IMR-90 (cell line): ENCODE measurements at regions not wholly inside any gene's neighbourhood (a gene's known extent, or its start where the extent isn't known, plus 50 kb on each side); places are given as distances from the start of the nearest gene placed in this dataset.

Experiments
- ATAC-seq: fragments of 200-7000 bp; cut with Tn5 transposase; 2 replicates; pipeline ENCODE4 v1.9.1; 2020; ENCODE audit warnings: low read depth, mild to moderate bottlenecking, moderate library complexity
- BruUV-seq: library from RNA; stranded (reverse); fragments of 400-500 nt; replicated peaks from 2 replicates; lab custom pipeline; 2021; lab: Mats Ljungman, UMichigan
- CTCF ChIA-PET: fragments of 300-600 bp; formaldehyde crosslinking; extraction: SDS; loops from one replicate; lab custom pipeline; 2021; ENCODE audit warnings: antibody characterized with exemption; lab: Yijun Ruan, JAX
- POLR2A ChIA-PET: fragments of 300-600 bp; sonication (Branson Sonifier 250); formaldehyde crosslinking; loops from one replicate; lab custom pipeline; 2022; ENCODE audit warnings: antibody characterized with exemption; ENCODE audit not compliant: unreplicated experiment; lab: Charles Lee
- DNase-seq: peaks from one replicate; pipeline ENCODE4 v3.0.0; 2013
- H2AFZ ChIP-seq: replicated peaks from 2 replicates; pipeline ENCODE3; 2013; ENCODE audit warnings: low read length, mild to moderate bottlenecking; ENCODE audit not compliant: poor library complexity
- H2AK5ac ChIP-seq: 2 replicates; pipeline ENCODE4 v1.6.1; 2013; ENCODE audit warnings: low read depth, low read length, inconsistent platforms
- H2AK9ac ChIP-seq: replicated peaks from 2 replicates; pipeline ENCODE3; 2013; ENCODE audit warnings: mild to moderate bottlenecking, low read depth, low read length, moderate library complexity; ENCODE audit not compliant: poor library complexity
- H2BK120ac ChIP-seq: 2 replicates; pipeline ENCODE4 v1.6.1; 2013; ENCODE audit warnings: low read depth, low read length, inconsistent platforms
- H2BK15ac ChIP-seq: 3 replicates; pipeline ENCODE4 v1.6.1; 2013; ENCODE audit warnings: low read depth, low read length, inconsistent platforms
- H2BK20ac ChIP-seq: 2 replicates; pipeline ENCODE4 v1.6.1; 2013; ENCODE audit warnings: low read depth, mild to moderate bottlenecking, inconsistent platforms, low read length, moderate library complexity
- H2BK5ac ChIP-seq: 2 replicates; pipeline ENCODE4 v1.6.1; 2013; ENCODE audit warnings: mild to moderate bottlenecking, low read depth, low read length, inconsistent platforms; ENCODE audit not compliant: poor library complexity, severe bottlenecking
- H3K14ac ChIP-seq: replicated peaks from 2 replicates; pipeline ENCODE4 v1.6.1; 2013; ENCODE audit warnings: low read depth, low read length, inconsistent platforms
- H3K18ac ChIP-seq: 2 replicates; pipeline ENCODE4 v1.6.1; 2013; ENCODE audit warnings: low read depth, low read length, control low read depth
- H3K23ac ChIP-seq: 2 replicates; pipeline ENCODE4 v1.6.1; 2013; ENCODE audit warnings: low read depth, low read length, inconsistent platforms
- H3K27ac ChIP-seq: 2 replicates; pipeline ENCODE4 v1.5.1; 2013; ENCODE audit warnings: mild to moderate bottlenecking, control low read depth, low read length; ENCODE audit not compliant: insufficient read depth
- H3K27me3 ChIP-seq: 2 replicates; pipeline ENCODE4 v1.6.1; 2013; ENCODE audit warnings: low read length; ENCODE audit not compliant: control insufficient read depth, insufficient read depth
- H3K36me3 ChIP-seq: 2 replicates; pipeline ENCODE4 v1.6.1; 2013; ENCODE audit warnings: low read length, mixed read lengths; ENCODE audit not compliant: control insufficient read depth, insufficient read depth
- H3K4ac ChIP-seq: 2 replicates; pipeline ENCODE4 v1.6.1; 2013; ENCODE audit warnings: low read depth, low read length, inconsistent platforms
- H3K4me1 ChIP-seq: 2 replicates; pipeline ENCODE4 v1.6.1; 2013; ENCODE audit warnings: low read length, mixed read lengths; ENCODE audit not compliant: control insufficient read depth, insufficient read depth
- H3K4me2 ChIP-seq: 2 replicates; pipeline ENCODE4 v1.6.1; 2013; ENCODE audit warnings: low read depth, mild to moderate bottlenecking, control low read depth, low read length, moderate library complexity
- H3K4me3 ChIP-seq: 2 replicates; pipeline ENCODE4 v1.5.1; 2013; ENCODE audit warnings: low read depth, mild to moderate bottlenecking, control low read depth, low read length, moderate library complexity; ENCODE audit not compliant: insufficient read depth
- H3K56ac ChIP-seq: 2 replicates; pipeline ENCODE4 v1.6.1; 2013; ENCODE audit warnings: low read length, inconsistent platforms; ENCODE audit not compliant: insufficient read depth; ENCODE audit errors: extremely low read depth
- H3K79me1 ChIP-seq, 2 experiments: 2 replicates each; pipeline ENCODE4 v1.6.1; 2013; ENCODE audit warnings: low read length in 2 of 2, inconsistent platforms in 1 of 2, low read depth in 1 of 2
- H3K9ac ChIP-seq: 2 replicates; pipeline ENCODE4 v1.6.1; 2013; ENCODE audit warnings: low read depth, low read length, control low read depth
- H3K9me1 ChIP-seq: 2 replicates; pipeline ENCODE4 v1.6.1; 2013; ENCODE audit warnings: low read length, inconsistent platforms; ENCODE audit not compliant: insufficient read depth
- H3K9me3 ChIP-seq: 2 replicates; pipeline ENCODE4 v1.6.1; 2013; ENCODE audit warnings: low read length; ENCODE audit not compliant: control insufficient read depth, insufficient read depth
- H4K20me1 ChIP-seq: 2 replicates; pipeline ENCODE4 v1.6.1; 2013; ENCODE audit warnings: low read length, inconsistent platforms; ENCODE audit not compliant: insufficient read depth
- H4K5ac ChIP-seq: 2 replicates; pipeline ENCODE4 v1.6.1; 2013; ENCODE audit warnings: mild to moderate bottlenecking, low read depth, low read length, control low read depth
- H4K8ac ChIP-seq, 2 experiments: 2 replicates each; pipeline ENCODE4 v1.6.1; 2013; ENCODE audit warnings: low read depth in 2 of 2, low read length in 2 of 2, control low read depth in 1 of 2, inconsistent platforms in 1 of 2
- H4K91ac ChIP-seq: 2 replicates; pipeline ENCODE4 v1.6.1; 2013; ENCODE audit warnings: low read depth, low read length, inconsistent platforms; ENCODE audit not compliant: insufficient read depth
- CTCF ChIP-seq: conservative IDR thresholded peaks from 2 replicates; pipeline ENCODE4 v1.5.1; 2012; ENCODE audit warnings: mild to moderate bottlenecking, low read depth, low read length, improper control_type of control experiment
- FOS ChIP-seq: fragments of 150-350 bp; IDR thresholded peaks from 2 replicates; pipeline ENCODE4 v1.6.1; 2016; ENCODE audit warnings: low read depth, low read length
- RFX5 ChIP-seq: IDR thresholded peaks from 2 replicates; pipeline ENCODE4 v1.8.0; 2012; ENCODE audit warnings: low read depth, mild to moderate bottlenecking, low read length, moderate library complexity
- SMC3 ChIP-seq: fragments of 150-350 bp; IDR thresholded peaks from 2 replicates; pipeline ENCODE4 v1.6.1; 2016; ENCODE audit warnings: low read depth, mild to moderate bottlenecking, antibody characterized with exemption, low read length, moderate library complexity
- WGBS, 2 experiments: methylation state at CpG; one replicate each; pipeline versions ENCODE4 v1.1.5 to v1.1.7; 2013; ENCODE audit warnings: missing lambda C conversion rate in 2 of 2; ENCODE audit not compliant: insufficient read length in 1 of 2; ENCODE audit errors: extremely low coverage in 2 of 2; 5-methylcytosine and 5-hydroxymethylcytosine counted together
- dilution Hi-C: fragments of 300-500 bp; cut with HindIII; formaldehyde crosslinking; loops from one replicate; pipeline ENCODE4 v1.14.3; 2018; ENCODE audit warnings: low sequenced_read_pairs; ENCODE audit not compliant: unreplicated experiment
- in situ Hi-C: fragments of 300-500 bp; cut with MboI; formaldehyde crosslinking; loops from 3 replicates; pipeline ENCODE4 v1.14.3; 2019; ENCODE audit warnings: low sequenced_read_pairs, inconsistent platforms, mixed read lengths
- intact Hi-C: fragments of 100-400 bp; cut with micrococcal nuclease; formaldehyde crosslinking; loops from 2 replicates; pipeline ENCODE4 v1.10.0; 2022

DNA sequence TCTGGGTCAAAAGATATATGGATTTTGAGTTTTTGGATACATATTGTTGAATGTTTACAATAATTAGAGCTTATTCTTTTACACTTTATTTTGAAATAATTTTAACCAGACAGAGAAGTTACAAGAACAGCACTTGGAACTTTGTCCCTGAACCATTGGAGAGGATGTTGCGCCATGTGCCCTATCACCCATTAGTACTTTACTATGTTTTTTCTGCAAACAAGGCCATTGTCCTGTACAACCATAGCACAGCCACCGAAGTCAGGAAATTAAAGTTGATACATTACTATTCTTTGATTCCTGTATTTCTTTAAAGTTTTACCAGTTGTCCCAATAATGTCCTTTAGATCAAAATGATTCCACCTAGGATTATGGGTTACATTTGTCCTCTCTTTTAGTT, 188.8 kb downstream of the ACKR3 start:
- intact Hi-C loops (no loop called here), dilution Hi-C loops (no loop called here), in situ Hi-C loops (no loop called here)
- H3K18ac ChIP-seq = no peak overlapping the region
- no peak overlapping the region for H2BK15ac ChIP-seq
- no peak overlapping the region for H2BK120ac ChIP-seq
- ATAC-seq = no peak
- no peak for DNase-seq
- no TSS peak for BruUV-seq
- no peak overlapping the region for H3K9ac ChIP-seq
- no peak overlapping the region for H3K14ac ChIP-seq
- H3K9me1 ChIP-seq = no peaks in the 10 kb centered on the region
- H2AK9ac ChIP-seq = no peak overlapping the region
- H4K5ac ChIP-seq = no peak overlapping the region
- H3K27ac ChIP-seq = no peak overlapping the region
- no peaks in the 10 kb centered on the region for H3K36me3 ChIP-seq
- H3K23ac ChIP-seq = no peak overlapping the region
- H4K8ac ChIP-seq = no peak overlapping the region
- H3K27me3 ChIP-seq = peaks cover 19% of the 10 kb centered on the region
- no peaks in the 10 kb centered on the region for H3K79me1 ChIP-seq
- no CpG with 5 or more reads among the region's 2 CpGs for WGBS, 2 experiments
- H3K4ac ChIP-seq = no peak overlapping the region
- H3K4me3 ChIP-seq = no peak overlapping the region
- H2BK20ac ChIP-seq = no peak overlapping the region
- H3K4me2 ChIP-seq = no peak overlapping the region
- no peak for TF ChIP-seq CTCF
- no peak for TF ChIP-seq SMC3
- TF ChIP-seq RFX5 = no peak
- TF ChIP-seq FOS = no peak
- H3K4me1 ChIP-seq = no peaks in the 10 kb centered on the region
- no peak overlapping the region for H4K91ac ChIP-seq
- no peak overlapping the region for H3K56ac ChIP-seq
- H2AFZ ChIP-seq = no peak overlapping the region
- no peak overlapping the region for H2AK5ac ChIP-seq
- no peak overlapping the region for H2BK5ac ChIP-seq
- ChIA-PET CTCF (no interaction called here), POLR2A (no interaction called here)
- H3K9me3 ChIP-seq = no peaks in the 10 kb centered on the region; the same call in 1 of the 2 replicates
- no peaks in the 10 kb centered on the region for H4K20me1 ChIP-seq
